K562 (cell line): ENCODE measurements at regions not wholly inside any gene's neighbourhood (a gene's known extent, or its start where the extent isn't known, plus 50 kb on each side); places are given as distances from the start of the nearest gene placed in this dataset.

Experiments used
- ATAC-seq: fragments of 200-7000 bp; cut with Tn5 transposase; 3 replicates; pipeline ENCODE4 v1.9.1; 2020; ENCODE audit warnings: moderate library complexity
- BruUV-seq: library from RNA; stranded (reverse); fragments of 400-500 nt; replicated peaks from 2 replicates; lab custom pipeline; 2021; lab: Mats Ljungman, UMichigan
- CTCF ChIA-PET: fragments of 300-600 bp; formaldehyde crosslinking; extraction: SDS; loops from one replicate; lab custom pipeline; 2021; ENCODE audit warnings: low intra/inter-chr PET ratio; lab: Yijun Ruan, JAX
- POLR2A ChIA-PET: fragments of 300-600, 350-650 bp; sonication (Branson Sonifier 250); formaldehyde crosslinking; extraction: SDS; loops from one replicate; lab custom pipeline; 2021; ENCODE audit warnings: antibody characterized with exemption, inconsistent platforms; lab: Yijun Ruan, JAX
- DNase-seq, 4 experiments: peaks; one replicate each; pipeline versions ENCODE4 v3.0.0 to v3.0.0-alpha.2; 2011 to 2018; ENCODE audit warnings: low spot score in 3 of 4, mixed read lengths in 3 of 4; ENCODE audit errors: extremely low read depth in 1 of 4
- FAIRE-seq: peaks from 2 replicates; lab custom pipeline; 2011; peaks lifted over from hg19 to GRCh38; lab: Jason Lieb, UNC
- H2AFZ ChIP-seq: 2 replicates; pipeline ENCODE4 v1.6.0; 2011; ENCODE audit warnings: low read depth, low read length, control low read depth, inconsistent platforms
- H3K27ac ChIP-seq: fragments of 200-600 bp; 3 replicates; pipeline ENCODE4 v1.8.0; 2011; ENCODE audit warnings: low read depth, mild to moderate bottlenecking, control low read depth, inconsistent platforms, low read length, moderate library complexity, mixed read lengths; ENCODE audit errors: extremely low read depth
- H3K27me3 ChIP-seq, 2 experiments: fragments of 300-600 bp in 1 of 2; 2 replicates in 1 of 2; 3 replicates in 1 of 2; pipeline versions ENCODE4 v1.6.0 to v1.8.0; 2011; ENCODE audit warnings: inconsistent platforms in 2 of 2, low read length in 2 of 2, mild to moderate bottlenecking in 1 of 2, mixed read lengths in 1 of 2, moderate library complexity in 1 of 2; ENCODE audit not compliant: control insufficient read depth in 2 of 2, insufficient read depth in 2 of 2
- H3K36me3 ChIP-seq: fragments of 300-600 bp; 3 replicates; pipeline ENCODE4 v1.8.0; 2011; ENCODE audit warnings: mild to moderate bottlenecking, low read length, inconsistent platforms; ENCODE audit not compliant: control insufficient read depth, insufficient read depth
- H3K4me1 ChIP-seq, 2 experiments: fragments of 200-600 bp in 1 of 2; replicated peaks in 1 of 2; 2 replicates in 1 of 2; 3 replicates in 1 of 2; pipeline versions ENCODE4 v1.5.1 to v1.8.0; 2011; ENCODE audit warnings: inconsistent platforms in 2 of 2, low read length in 2 of 2, mild to moderate bottlenecking in 1 of 2, mixed read lengths in 1 of 2, moderate library complexity in 1 of 2; ENCODE audit not compliant: control insufficient read depth in 2 of 2, insufficient read depth in 2 of 2
- H3K4me2 ChIP-seq: 2 replicates; pipeline ENCODE4 v1.6.1; 2011; ENCODE audit warnings: low read length, control low read depth, inconsistent platforms, mixed read lengths; ENCODE audit not compliant: insufficient read depth
- H3K4me3 ChIP-seq: fragments of 200-600 bp; sonication (generic), shearing (Covaris generic); 2 replicates; pipeline ENCODE4 v1.5.1; 2016; ENCODE audit warnings: control low read depth, inconsistent platforms
- H3K79me2 ChIP-seq: fragments of 200-600 bp; 3 replicates; pipeline ENCODE4 v1.8.0; 2011; ENCODE audit warnings: low read length, inconsistent platforms; ENCODE audit not compliant: control insufficient read depth, insufficient read depth
- H3K9ac ChIP-seq, 2 experiments: 2 replicates each; pipeline versions ENCODE4 v1.6.0 to v1.6.1; 2011; ENCODE audit warnings: low read depth in 2 of 2, low read length in 2 of 2, control low read depth in 1 of 2, inconsistent platforms in 1 of 2, mild to moderate bottlenecking in 1 of 2, mixed read lengths in 1 of 2; ENCODE audit not compliant: insufficient read depth in 1 of 2
- H3K9me1 ChIP-seq: one replicate; pipeline ENCODE4 v1.6.0; 2011; ENCODE audit warnings: inconsistent platforms, mild to moderate bottlenecking, low read length, moderate library complexity; ENCODE audit not compliant: control insufficient read depth, insufficient read depth
- H3K9me3 ChIP-seq: replicated peaks from 2 replicates; pipeline ENCODE4 v1.5.1; 2011; ENCODE audit warnings: low read depth, low read length, inconsistent platforms; ENCODE audit not compliant: control insufficient read depth, insufficient read depth
- H4K20me1 ChIP-seq: replicated peaks from 2 replicates; pipeline ENCODE4 v1.6.1; 2011; ENCODE audit warnings: low read length, inconsistent platforms, mixed read lengths; ENCODE audit not compliant: control insufficient read depth, insufficient read depth
- CEBPB ChIP-seq: fragments of 450-650 bp; IDR thresholded peaks from 2 replicates; pipeline ENCODE4 v1.6.1; 2016; ENCODE audit warnings: missing genetic modification characterization, missing compliant biosample characterization
- GTF2F1 ChIP-seq: IDR thresholded peaks from 2 replicates; pipeline ENCODE4 v1.6.1; 2011; ENCODE audit warnings: low read depth, low read length, improper control_type of control experiment
- MLLT1 ChIP-seq, 2 experiments: fragments of 450-650 bp; IDR thresholded peaks; 2 replicates each; pipeline ENCODE4 v1.6.1; 2016
- MXD1 ChIP-seq: fragments of 250-450 bp; sonication (Bioruptor Pico); IDR thresholded peaks from 2 replicates; pipeline ENCODE4 v1.8.0; 2021; ENCODE audit warnings: borderline replicate concordance, mild to moderate bottlenecking, moderate library complexity; ENCODE audit not compliant: poor library complexity, severe bottlenecking
- NR2C1 ChIP-seq, 2 experiments: fragments of 450-650 bp; IDR thresholded peaks; 2 replicates each; pipeline ENCODE4 v1.6.1; 2017; ENCODE audit warnings: mild to moderate bottlenecking in 2 of 2, antibody characterized with exemption in 1 of 2, inconsistent platforms in 1 of 2, missing compliant biosample characterization in 1 of 2, missing genetic modification characterization in 1 of 2
- POLR2A ChIP-seq: fragments of 450-650 bp; conservative IDR thresholded peaks from 2 replicates; pipeline ENCODE4 v1.6.1; 2016
- POLR2H ChIP-seq: IDR thresholded peaks from 2 replicates; pipeline ENCODE4 v1.6.1; 2016; ENCODE audit warnings: missing genetic modification characterization, low read depth, mild to moderate bottlenecking, control low read depth, missing compliant biosample characterization, moderate library complexity
- RBM17 ChIP-seq: fragments of 200-400 bp; formaldehyde crosslinking; IDR thresholded peaks from 2 replicates; pipeline ENCODE4 v1.6.1; 2017; ENCODE audit warnings: low read depth, mild to moderate bottlenecking, low read length, borderline replicate concordance
- RCOR1 ChIP-seq, 2 experiments: IDR thresholded peaks; 2 replicates each; pipeline ENCODE4 v1.6.1; 2012; ENCODE audit warnings: low read depth in 2 of 2, low read length in 2 of 2, borderline replicate concordance in 1 of 2, improper control_type of control experiment in 1 of 2
- RFX5 ChIP-seq: IDR thresholded peaks from 2 replicates; pipeline ENCODE4 v1.6.1; 2011; ENCODE audit warnings: low read depth, mild to moderate bottlenecking, improper control_type of control experiment, low read length
- SMAD1 ChIP-seq: fragments of 150-350 bp; IDR thresholded peaks from 2 replicates; pipeline ENCODE4 v1.6.1; 2014; ENCODE audit warnings: low read length, low read depth; ENCODE audit not compliant: partially characterized antibody
- ZNF449 ChIP-seq: fragments of 250-450 bp; sonication (Bioruptor Pico); IDR thresholded peaks from 2 replicates; pipeline ENCODE4 v1.8.0; 2022; ENCODE audit warnings: moderate library complexity, mild to moderate bottlenecking, inconsistent platforms
- ZNF586 ChIP-seq: fragments of 450-650 bp; formaldehyde crosslinking; conservative IDR thresholded peaks from 2 replicates; pipeline ENCODE4 v1.4.0; 2020; ENCODE audit warnings: mild to moderate bottlenecking, moderate library complexity
- ZNF764 ChIP-seq: fragments of 250-450 bp; sonication (Bioruptor Pico); IDR thresholded peaks from 2 replicates; pipeline ENCODE4 v1.4.0; 2020; ENCODE audit warnings: low read depth, mild to moderate bottlenecking, moderate library complexity
- WGBS: fragments of 100-300 bp; shearing (Covaris generic); methylation state at CpG from one replicate; pipeline ENCODE4 v1.1.6; 2016; ENCODE audit warnings: low coverage, mixed read lengths; ENCODE audit not compliant: insufficient coverage; ENCODE audit errors: missing lambda C conversion rate; 5-methylcytosine and 5-hydroxymethylcytosine counted together
- in situ Hi-C: fragments of 300-500 bp; cut with MboI; formaldehyde crosslinking; loops from 4 replicates; pipeline ENCODE4 v1.15.0; 2018; ENCODE audit warnings: inconsistent platforms, mixed read lengths
- intact Hi-C: fragments of 100-400 bp; cut with micrococcal nuclease; formaldehyde crosslinking; loops from 2 replicates; pipeline ENCODE4 v1.14.2; 2022

GRCh38 chrX:28133763-28134162 lies 152.5 kb upstream of the DCAF8L1 start (continued):
- TF ChIP-seq MLLT1 (IDR thresholded peaks at IDR 0.05) (no peak), POLR2A (no peak), RFX5 (no peak), RCOR1 (IDR thresholded peaks at IDR 0.05; ENCODE audit: borderline replicate concordance in 1 of 2, low read depth in 2 of 2, low read length in 2 of 2) (no peak), RBM17 (no peak)

- Histone ChIP-seq H4K20me1 (no peaks in the 10 kb centered on the region), H2AFZ (no peak overlapping the region), H3K9ac (no peak overlapping the region), H3K79me2 (no peaks in the 10 kb centered on the region), H3K9me3 (no peaks in the 10 kb centered on the region), H3K4me2 (no peak overlapping the region), H3K36me3 (no peaks in the 10 kb centered on the region), H3K4me3 (no peak overlapping the region), H3K27ac (no peak overlapping the region), H3K27me3 (no peaks in the 10 kb centered on the region), H3K4me1 (no peaks in the 10 kb centered on the region), H3K9me1 (no peaks in the 10 kb centered on the region)
- intact Hi-C loops (no loop called here), in situ Hi-C loops (no loop called here)
- FAIRE-seq: no peak
- no peak for ATAC-seq
- 0% methylated on average over 2 of the region's 3 CpGs for WGBS
- no TSS peak for BruUV-seq
- ChIA-PET POLR2A (no interaction called here), CTCF (no interaction called here)
- DNase-seq: no peak
- no peak for TF ChIP-seq MXD1 (CRISPR knock-in tag)
- no peak for TF ChIP-seq ZNF586 (CRISPR knock-in tag)
- TF ChIP-seq GTF2F1: no peak
- no peak for TF ChIP-seq NR2C1 (IDR thresholded peaks at IDR 0.05)
- no peak for TF ChIP-seq NR2C1 (tag; IDR thresholded peaks at IDR 0.05)
- TF ChIP-seq ZNF764 (CRISPR knock-in tag): no peak
- no peak for TF ChIP-seq SMAD1
- no peak for TF ChIP-seq CEBPB (tag)
- TF ChIP-seq POLR2H (tag): no peak
- no peak for TF ChIP-seq ZNF449 (CRISPR knock-in tag)
These were observed 146.4 kb upstream of the DCAF8L1 start for GRCh38 chrX:28127662-28128061.
